Endothelial cell of umbilical vein (primary cell): ENCODE measurements at regions not wholly inside any gene's neighbourhood (a gene's known extent, or its start where the extent isn't known, plus 50 kb on each side); places are given as distances from the start of the nearest gene placed in this dataset.

Source experiments
- BruUV-seq: library from RNA; stranded (reverse); fragments of 400-500 nt; replicated peaks from 2 replicates; lab custom pipeline; 2021; lab: Mats Ljungman, UMichigan
- CTCF ChIA-PET: fragments of 300-600, 350-600 bp; sonication (Branson Sonifier 250); formaldehyde crosslinking; loops from one replicate; lab custom pipeline; 2021; ENCODE audit warnings: antibody characterized with exemption, inconsistent platforms; lab: Charles Lee
- POLR2A ChIA-PET: fragments of 300-600, 350-600 bp; sonication (Branson Sonifier 250); formaldehyde crosslinking; loops from one replicate; lab custom pipeline; 2021; ENCODE audit warnings: antibody characterized with exemption, inconsistent platforms; lab: Charles Lee
- DNase-seq: peaks from one replicate; pipeline ENCODE4 v3.0.0-alpha.2; 2011; ENCODE audit warnings: low read depth, low spot score
- FAIRE-seq: peaks from 2 replicates; lab custom pipeline; 2011; peaks lifted over from hg19 to GRCh38; lab: Jason Lieb, UNC
- H2AFZ ChIP-seq: 2 replicates; pipeline ENCODE4 v1.6.0; 2012; ENCODE audit warnings: low read depth, low read length, control low read depth, inconsistent platforms
- H3K27ac ChIP-seq: 2 replicates; pipeline ENCODE4 v1.5.1; 2011; ENCODE audit warnings: low read depth, mild to moderate bottlenecking, control low read depth, low read length, moderate library complexity; ENCODE audit not compliant: insufficient read depth
- H3K27me3 ChIP-seq, 2 experiments: 2 replicates each; pipeline versions ENCODE4 v1.6.0 to v1.6.1; 2011; ENCODE audit warnings: low read length in 2 of 2, mixed read lengths in 1 of 2; ENCODE audit not compliant: control insufficient read depth in 2 of 2, insufficient read depth in 2 of 2
- H3K36me3 ChIP-seq, 2 experiments: 2 replicates in 1 of 2; 3 replicates in 1 of 2; pipeline ENCODE4 v1.5.1; 2011; ENCODE audit warnings: low read length in 2 of 2, mild to moderate bottlenecking in 1 of 2, moderate library complexity in 1 of 2; ENCODE audit not compliant: control insufficient read depth in 2 of 2, insufficient read depth in 2 of 2; ENCODE audit errors: extremely low read depth in 1 of 2
- H3K4me1 ChIP-seq: 3 replicates; pipeline ENCODE4 v1.5.1; 2011; ENCODE audit warnings: mild to moderate bottlenecking, low read length; ENCODE audit not compliant: control insufficient read depth, insufficient read depth; ENCODE audit errors: extremely low read depth
- H3K4me2 ChIP-seq: 2 replicates; pipeline ENCODE4 v1.6.1; 2011; ENCODE audit warnings: low read length, control low read depth, mixed read lengths; ENCODE audit not compliant: insufficient read depth
- H3K4me3 ChIP-seq, 3 experiments: fragments of 200-600 bp in 1 of 3; sonication (generic), shearing (Covaris generic) in 1 of 3; replicated peaks in 1 of 3; 2 replicates each; pipeline ENCODE4 v1.5.1; 2011 to 2016; ENCODE audit warnings: control low read depth in 3 of 3, low read length in 3 of 3, mild to moderate bottlenecking in 2 of 3, inconsistent platforms in 1 of 3, low read depth in 1 of 3, moderate library complexity in 1 of 3; ENCODE audit not compliant: insufficient read depth in 1 of 3
- H3K79me2 ChIP-seq: 2 replicates; pipeline ENCODE4 v1.6.0; 2012; ENCODE audit warnings: low read length, inconsistent platforms; ENCODE audit not compliant: control insufficient read depth, insufficient read depth
- H3K9ac ChIP-seq: replicated peaks from 2 replicates; pipeline ENCODE3; 2011; ENCODE audit warnings: low read length, control low read depth; ENCODE audit not compliant: insufficient read depth; ENCODE audit errors: extremely low read depth
- H3K9me1 ChIP-seq: replicated peaks from 3 replicates; pipeline ENCODE4 v1.6.0; 2011; ENCODE audit warnings: mild to moderate bottlenecking, low read length; ENCODE audit not compliant: control insufficient read depth, insufficient read depth; ENCODE audit errors: extremely low read depth
- H3K9me3 ChIP-seq: replicated peaks from 2 replicates; pipeline ENCODE4 v1.5.1; 2012; ENCODE audit warnings: low read length, inconsistent platforms; ENCODE audit not compliant: control insufficient read depth, insufficient read depth
- H4K20me1 ChIP-seq: replicated peaks from 2 replicates; pipeline ENCODE3; 2011; ENCODE audit warnings: mild to moderate bottlenecking, low read length; ENCODE audit not compliant: control insufficient read depth, insufficient read depth; ENCODE audit errors: extremely low read depth
- CTCF ChIP-seq, 2 donors: IDR thresholded peaks; 1 replicate in 1 of 2; 2 replicates in 1 of 2; pipeline ENCODE4 v1.5.1; 2011; ENCODE audit warnings: low read length in 2 of 2, mild to moderate bottlenecking in 2 of 2, moderate library complexity in 2 of 2, control low read depth in 1 of 2, inconsistent platforms in 1 of 2, low read depth in 1 of 2; ENCODE audit not compliant: insufficient read depth in 1 of 2; ENCODE audit errors: extremely low read depth in 1 of 2
- EZH2 ChIP-seq: IDR thresholded peaks from 2 replicates; pipeline ENCODE4 v1.6.1; 2012; ENCODE audit warnings: borderline replicate concordance, low read depth, mild to moderate bottlenecking, moderate library complexity, low read length, inconsistent platforms; ENCODE audit not compliant: severe bottlenecking
- FOS ChIP-seq: IDR thresholded peaks from 2 replicates; pipeline ENCODE4 v1.6.1; 2011; ENCODE audit warnings: mild to moderate bottlenecking, low read length, moderate library complexity, borderline replicate concordance; ENCODE audit not compliant: insufficient read depth
- GATA2 ChIP-seq: IDR thresholded peaks from 2 replicates; pipeline ENCODE4 v1.7.0; 2011; ENCODE audit warnings: low read depth, mild to moderate bottlenecking, moderate library complexity, mixed read lengths, low read length; ENCODE audit not compliant: insufficient read length, insufficient read depth
- JUN ChIP-seq: IDR thresholded peaks from 2 replicates; pipeline ENCODE4 v1.6.1; 2011; ENCODE audit warnings: borderline replicate concordance, low read depth; ENCODE audit not compliant: insufficient read length, insufficient read depth
- MAX ChIP-seq: IDR thresholded peaks from 2 replicates; pipeline ENCODE4 v1.6.1; 2011; ENCODE audit not compliant: insufficient read depth, insufficient read length
- MYC ChIP-seq: IDR thresholded peaks from one replicate; pipeline ENCODE4 v1.6.1; 2011; ENCODE audit warnings: mild to moderate bottlenecking, low read depth, low read length
- POLR2A ChIP-seq: IDR thresholded peaks from 2 replicates; pipeline ENCODE4 v1.6.1; 2012; ENCODE audit warnings: low read depth, mild to moderate bottlenecking, control low read depth, low read length
- POLR2AphosphoS5 ChIP-seq: IDR thresholded peaks from 2 replicates; pipeline ENCODE4 v1.6.1; 2012; ENCODE audit warnings: low read depth, mild to moderate bottlenecking, control low read depth, low read length, moderate library complexity; ENCODE audit not compliant: insufficient read depth
- dilution Hi-C: fragments of 300-500 bp; cut with MboI; formaldehyde crosslinking; loops from one replicate; pipeline ENCODE4 v1.15.0; 2019; ENCODE audit warnings: low sequenced_read_pairs; ENCODE audit not compliant: extremely low pct_ligation_motif_present
- intact Hi-C: fragments of 100-400 bp; cut with micrococcal nuclease; formaldehyde crosslinking; loops from one replicate; pipeline ENCODE4 v1.10.0; 2022

GRCh38 chr3:189118896-189119295 is 52.9 kb upstream of the TPRG1 start:
- DNase-seq (no peak), FAIRE-seq (no peak)
- CTCF ChIA-PET, result no interaction called here
- Histone ChIP-seq H3K4me3 (no peak overlapping the region), H3K4me2 (no peak overlapping the region), H3K36me3 (no peaks in the 10 kb centered on the region), H3K27me3 (no peaks in the 10 kb centered on the region), H3K9me1 (no peaks in the 10 kb centered on the region), H3K4me1 (no peaks in the 10 kb centered on the region), H3K79me2 (no peaks in the 10 kb centered on the region), H2AFZ (no peak overlapping the region), H3K9ac (no peak overlapping the region), H4K20me1 (no peaks in the 10 kb centered on the region), H3K27ac (no peak overlapping the region), H3K9me3 (no peaks in the 10 kb centered on the region)
- POLR2A ChIA-PET, result no interaction called here
- TF ChIP-seq CTCF (IDR thresholded peaks at IDR 0.05; ENCODE audit: extremely low read depth in 1 of 2, insufficient read depth in 1 of 2, low read depth in 1 of 2, low read length in 2 of 2) (no peak), EZH2 (no peak), POLR2A (no peak), JUN (no peak), MYC (no peak), FOS (no peak), POLR2AphosphoS5 (no peak), GATA2 (no peak), MAX (no peak)
- dilution Hi-C loops, result no loop called here
- intact Hi-C loops, result no loop called here
- no TSS peak for BruUV-seq
